KMS-11 (cell line): ENCODE measurements at regions not wholly inside any gene's neighbourhood (a gene's known extent, or its start where the extent isn't known, plus 50 kb on each side); places are given as distances from the start of the nearest gene placed in this dataset.

Source experiments
- H2AFZ ChIP-seq: fragments of 200-600 bp; sonication (generic); 2 replicates; pipeline ENCODE4 v1.6.1; 2016; ENCODE audit warnings: antibody characterized with exemption, mixed run types, low read depth
- H3K27ac ChIP-seq: fragments of 200-600 bp; sonication (generic); 2 replicates; pipeline ENCODE4 v1.6.1; 2016; ENCODE audit warnings: mild to moderate bottlenecking, mixed run types
- H3K27me3 ChIP-seq: fragments of 200-600 bp; sonication (generic); 2 replicates; pipeline ENCODE4 v1.6.1; 2017; ENCODE audit warnings: mild to moderate bottlenecking, low read depth, mixed run types, moderate library complexity; ENCODE audit not compliant: insufficient read depth
- H3K36me3 ChIP-seq: fragments of 200-600 bp; sonication (generic); 2 replicates; pipeline ENCODE4 v1.6.1; 2017; ENCODE audit warnings: mild to moderate bottlenecking, mixed run types; ENCODE audit not compliant: insufficient read depth
- H3K4me1 ChIP-seq: fragments of 200-600 bp; sonication (generic); 2 replicates; pipeline ENCODE4 v1.6.1; 2016; ENCODE audit warnings: mild to moderate bottlenecking, low read depth, mixed run types; ENCODE audit not compliant: poor library complexity, severe bottlenecking
- H3K4me2 ChIP-seq: fragments of 200-600 bp; sonication (generic); 2 replicates; pipeline ENCODE4 v1.7.0; 2016; ENCODE audit warnings: mild to moderate bottlenecking, mixed run types
- H3K4me3 ChIP-seq: fragments of 200-600 bp; sonication (generic); IDR thresholded peaks from 2 replicates; pipeline ENCODE4 v1.6.1; 2017; ENCODE audit warnings: low read depth, low read length, mixed read lengths; ENCODE audit not compliant: insufficient read depth
- H3K79me2 ChIP-seq: fragments of 200-600 bp; sonication (generic); 2 replicates; pipeline ENCODE4 v1.6.1; 2016; ENCODE audit warnings: low read depth, mixed run types; ENCODE audit not compliant: insufficient read depth
- H3K9ac ChIP-seq: fragments of 200-600 bp; sonication (generic); 2 replicates; pipeline ENCODE4 v1.6.1; 2016; ENCODE audit warnings: mild to moderate bottlenecking, mixed run types
- H4K20me1 ChIP-seq: fragments of 200-600 bp; sonication (generic); 2 replicates; pipeline ENCODE4 v1.6.1; 2016; ENCODE audit warnings: mild to moderate bottlenecking, mixed run types; ENCODE audit not compliant: insufficient read depth
- CTCF ChIP-seq: fragments of 200-600 bp; sonication (generic); conservative IDR thresholded peaks from 2 replicates; pipeline ENCODE4 v1.6.1; 2017; ENCODE audit warnings: low read depth, mild to moderate bottlenecking, antibody characterized with exemption, low read length, moderate library complexity, mixed read lengths

GRCh38 chr3:78116874-78117273 is 1077.0 kb downstream of the ROBO2 start:
- no peak overlapping the region for H3K27ac ChIP-seq
- no peak overlapping the region for H3K9ac ChIP-seq
- no peak overlapping the region for H3K4me2 ChIP-seq
- H4K20me1 ChIP-seq: no peaks in the 10 kb centered on the region
- H3K27me3 ChIP-seq: no peaks in the 10 kb centered on the region
- no peaks in the 10 kb centered on the region for H3K4me1 ChIP-seq
- H3K4me3 ChIP-seq: no peak overlapping the region
- H3K79me2 ChIP-seq: no peaks in the 10 kb centered on the region
- no peak overlapping the region for H2AFZ ChIP-seq
- TF ChIP-seq CTCF: no peak
- no peaks in the 10 kb centered on the region for H3K36me3 ChIP-seq

DNA sequence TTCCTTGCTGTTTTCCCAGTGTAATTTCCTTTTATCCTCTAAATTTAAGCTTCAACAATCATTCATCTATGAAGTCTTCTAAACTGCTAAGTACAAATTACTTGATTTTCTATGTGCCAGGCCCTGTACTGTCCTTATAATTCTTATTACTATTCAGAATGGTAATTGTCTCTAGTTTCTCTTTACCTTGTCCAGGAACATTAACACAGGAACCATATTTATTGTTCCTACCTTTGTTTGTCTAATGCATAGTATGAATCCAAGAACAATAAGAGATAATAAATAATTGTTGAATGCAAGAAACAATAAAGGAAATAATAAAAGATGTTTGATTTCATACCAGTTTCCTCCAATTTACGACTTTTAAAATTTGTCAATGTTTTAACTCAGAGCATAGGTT is 1083.2 kb downstream of the ROBO2 start:
- H3K36me3 ChIP-seq: no peaks in the 10 kb centered on the region
- H3K79me2 ChIP-seq: no peaks in the 10 kb centered on the region
- no peaks in the 10 kb centered on the region for H4K20me1 ChIP-seq
- H3K4me2 ChIP-seq: no peak overlapping the region
- H3K27me3 ChIP-seq: no peaks in the 10 kb centered on the region
- H3K9ac ChIP-seq: no peak overlapping the region
- no peak overlapping the region for H3K4me3 ChIP-seq
- TF ChIP-seq CTCF: no peak
- H3K27ac ChIP-seq: no peak overlapping the region
- no peaks in the 10 kb centered on the region for H3K4me1 ChIP-seq
- H2AFZ ChIP-seq: no peak overlapping the region

DNA sequence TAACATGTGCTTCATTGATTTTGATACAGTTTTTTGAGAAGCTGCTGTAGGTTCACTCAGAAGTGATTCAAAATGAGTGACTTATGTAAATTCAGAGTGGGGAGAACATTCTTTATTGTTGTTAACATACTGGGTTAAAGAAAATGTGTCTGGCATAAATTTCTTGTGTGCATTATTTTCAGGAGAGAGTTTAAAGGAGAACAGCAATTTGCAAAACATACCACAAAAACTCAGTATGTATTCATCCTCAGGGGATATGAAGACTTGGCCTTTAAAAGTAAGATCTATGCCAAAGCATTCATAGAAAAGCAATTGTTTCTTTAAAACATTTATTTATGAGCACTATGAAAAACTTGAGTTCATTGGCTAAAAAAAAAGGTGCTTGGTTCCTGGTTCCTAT is 1089.8 kb downstream of the ROBO2 start:
- H3K36me3 ChIP-seq: no peaks in the 10 kb centered on the region
- no peaks in the 10 kb centered on the region for H3K4me1 ChIP-seq
- H3K27ac ChIP-seq: no peak overlapping the region
- no peaks in the 10 kb centered on the region for H4K20me1 ChIP-seq
- H3K79me2 ChIP-seq: no peaks in the 10 kb centered on the region
- H3K4me3 ChIP-seq: no peak overlapping the region
- H2AFZ ChIP-seq: no peak overlapping the region
- no peak overlapping the region for H3K9ac ChIP-seq
- no peak overlapping the region for H3K4me2 ChIP-seq
- H3K27me3 ChIP-seq: no peaks in the 10 kb centered on the region
- TF ChIP-seq CTCF: no peak

DNA sequence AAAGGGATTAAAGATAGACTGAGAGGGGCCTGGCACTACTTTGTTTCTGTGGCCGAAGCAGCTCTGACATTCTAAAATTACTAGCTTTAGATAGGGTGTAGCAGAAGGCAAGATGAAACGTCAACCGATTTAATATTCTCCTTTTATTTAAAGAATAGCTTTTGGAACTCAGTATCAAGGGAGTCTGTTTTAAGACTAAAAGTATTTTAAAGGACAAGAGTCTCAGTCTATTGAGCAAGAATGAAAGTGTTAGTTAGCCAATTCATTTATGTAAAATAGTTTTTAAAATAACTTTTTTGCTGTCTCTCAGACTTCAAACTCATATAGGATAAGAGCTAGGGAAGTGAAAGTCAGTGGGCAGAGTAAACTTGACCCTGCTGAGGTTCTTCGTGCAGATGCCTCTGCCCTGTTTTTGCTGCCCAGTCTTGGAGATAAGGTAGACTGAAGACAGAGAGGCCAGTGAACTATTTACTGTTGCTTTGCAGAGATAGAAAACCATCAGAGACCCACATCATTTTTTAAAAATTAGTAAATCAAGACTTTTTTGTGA is 1090.9 kb downstream of the ROBO2 start:
- Histone ChIP-seq H3K4me3 (no peak overlapping the region), H3K4me2 (no peak overlapping the region), H3K27me3 (no peaks in the 10 kb centered on the region), H4K20me1 (no peaks in the 10 kb centered on the region), H2AFZ (no peak overlapping the region), H3K9ac (no peak overlapping the region), H3K4me1 (no peaks in the 10 kb centered on the region), H3K79me2 (no peaks in the 10 kb centered on the region), H3K27ac (no peak overlapping the region), H3K36me3 (no peaks in the 10 kb centered on the region)
- TF ChIP-seq CTCF: no peak
